Fibroblast of villous mesenchyme (primary cell): ENCODE measurements at regions not wholly inside any gene's neighbourhood (a gene's known extent, or its start where the extent isn't known, plus 50 kb on each side); places are given as distances from the start of the nearest gene placed in this dataset.
A peak's percentile ranks its signal among the peaks of the same experiment; 100 is the strongest.

Experiments used
- DNase-seq: peaks from one replicate; pipeline ENCODE4 v3.0.0-alpha.2; 2010; ENCODE audit warnings: low read depth
- H3K4me3 ChIP-seq: 2 replicates; pipeline ENCODE4 v1.5.1; 2011; ENCODE audit warnings: low read depth, mild to moderate bottlenecking, low read length
- CTCF ChIP-seq: IDR thresholded peaks from 2 replicates; pipeline ENCODE4 v1.5.1; 2012; ENCODE audit warnings: low read depth, mild to moderate bottlenecking, low read length; ENCODE audit not compliant: insufficient read depth

GRCh38 chr16:86740906-86741799, 162.8 kb downstream of the FOXL1 start:
- H3K4me3 ChIP-seq: peak overlapping the region; percentile 46
- no peak for TF ChIP-seq CTCF
- DNase-seq: peak; percentile 59

- DNase-seq: no peak
- no peak overlapping the region for H3K4me3 ChIP-seq
- TF ChIP-seq CTCF: no peak
Measured at GRCh38 chr16:86747761-86748160, 169.4 kb downstream of the FOXL1 start.

GRCh38 chr16:86748652-86749051, 170.3 kb downstream of the FOXL1 start:
- H3K4me3 ChIP-seq: no peak overlapping the region
- DNase-seq: no peak
- no peak for TF ChIP-seq CTCF

GRCh38 chr16:86751076-86752030, 173.0 kb downstream of the FOXL1 start:
- H3K4me3 ChIP-seq: no peak overlapping the region
- peak; percentile 74 for DNase-seq
- TF ChIP-seq CTCF: no peak

GRCh38 chr16:86752582-86753175, 174.3 kb downstream of the FOXL1 start:
- H3K4me3 ChIP-seq: no peak overlapping the region
- no peak for DNase-seq
- TF ChIP-seq CTCF: no peak

GRCh38 chr16:86753399-86753798, 175.1 kb downstream of the FOXL1 start:
- no peak for TF ChIP-seq CTCF
- DNase-seq: no peak
- no peak overlapping the region for H3K4me3 ChIP-seq
